ENCODE measurements at regions not wholly inside any gene's neighbourhood (a gene's known extent, or its start where the extent isn't known, plus 50 kb on each side); places are given as distances from the start of the nearest gene placed in this dataset.

- TF ChIP-seq SP1 (IDR thresholded peaks at IDR 0.05; ENCODE audit: low read depth, low read length) (no peak), HDAC6 (IDR thresholded peaks at IDR 0.05; ENCODE audit: low read depth, low read length) (no peak), POLR2A (IDR thresholded peaks at IDR 0.05; ENCODE audit: control extremely low read depth in 1 of 2, low read depth in 2 of 2, low read length in 2 of 2) (no peak), CTCF (IDR thresholded peaks at IDR 0.05; ENCODE audit: control extremely low read depth in 1 of 3, insufficient read depth in 1 of 3, low read depth in 1 of 3, low read length in 3 of 3) (no peak), SRF (IDR thresholded peaks at IDR 0.05; ENCODE audit: low read depth, low read length) (no peak), RBBP5 (IDR thresholded peaks at IDR 0.05; ENCODE audit: borderline replicate concordance, low read depth, low read length) (no peak), USF2 (IDR thresholded peaks at IDR 0.05; ENCODE audit: low read length) (no peak), RFX5 (IDR thresholded peaks at IDR 0.05; ENCODE audit: borderline replicate concordance, low read depth, low read length) (no peak), ATF3 (IDR thresholded peaks at IDR 0.05; ENCODE audit: insufficient read depth, low read depth, low read length) (no peak), POLR2AphosphoS5 (IDR thresholded peaks at IDR 0.05; ENCODE audit: low read depth, low read length) (no peak), YY1 (IDR thresholded peaks at IDR 0.05; ENCODE audit: low read depth, low read length) (no peak), CREB1 (IDR thresholded peaks at IDR 0.05) (no peak)
These were observed 306.6 kb upstream of the DMRT1 start for GRCh38 chr9:534886-535285.

All from H1 (cell line).